LNCaP clone FGC (cell line): ENCODE measurements at regions not wholly inside any gene's neighbourhood (a gene's known extent, or its start where the extent isn't known, plus 50 kb on each side); places are given as distances from the start of the nearest gene placed in this dataset.

Experiments used
- DNase-seq: peaks from one replicate; pipeline ENCODE4 v3.0.0-alpha.2; 2011; ENCODE audit warnings: low read depth
- H3K4me3 ChIP-seq: 2 replicates; pipeline ENCODE4 v1.5.1; 2011; ENCODE audit warnings: mild to moderate bottlenecking, low read depth, low read length, control low read depth
- TF ChIP-seq, protein P1 (sequence below): IDR thresholded peaks from 2 replicates; pipeline ENCODE4 v1.5.1; 2012; ENCODE audit warnings: mild to moderate bottlenecking; ENCODE audit not compliant: control insufficient read depth, insufficient read depth; ENCODE audit errors: extremely low read depth

DNA sequence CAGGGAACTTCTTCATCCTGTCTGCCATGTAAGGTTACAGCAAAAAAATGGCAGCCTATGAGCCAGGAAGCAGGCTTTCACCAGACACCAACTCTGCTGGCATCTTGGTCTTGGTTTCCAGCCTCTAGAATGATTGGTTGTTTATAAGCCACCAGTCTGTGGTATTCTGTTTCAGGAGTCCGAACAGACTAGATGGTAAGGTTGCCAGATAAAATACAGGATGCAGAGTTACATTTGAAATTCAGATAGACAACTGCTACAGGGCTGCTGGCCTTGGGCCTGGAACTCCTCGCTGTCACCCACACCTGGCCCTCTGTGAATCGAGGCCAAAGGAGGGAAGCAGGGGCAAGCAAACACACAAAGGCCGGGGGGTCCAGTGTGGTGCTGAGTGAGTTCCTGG, 478.8 kb upstream of the CCL2 start:
- TF ChIP-seq, protein P1, sequence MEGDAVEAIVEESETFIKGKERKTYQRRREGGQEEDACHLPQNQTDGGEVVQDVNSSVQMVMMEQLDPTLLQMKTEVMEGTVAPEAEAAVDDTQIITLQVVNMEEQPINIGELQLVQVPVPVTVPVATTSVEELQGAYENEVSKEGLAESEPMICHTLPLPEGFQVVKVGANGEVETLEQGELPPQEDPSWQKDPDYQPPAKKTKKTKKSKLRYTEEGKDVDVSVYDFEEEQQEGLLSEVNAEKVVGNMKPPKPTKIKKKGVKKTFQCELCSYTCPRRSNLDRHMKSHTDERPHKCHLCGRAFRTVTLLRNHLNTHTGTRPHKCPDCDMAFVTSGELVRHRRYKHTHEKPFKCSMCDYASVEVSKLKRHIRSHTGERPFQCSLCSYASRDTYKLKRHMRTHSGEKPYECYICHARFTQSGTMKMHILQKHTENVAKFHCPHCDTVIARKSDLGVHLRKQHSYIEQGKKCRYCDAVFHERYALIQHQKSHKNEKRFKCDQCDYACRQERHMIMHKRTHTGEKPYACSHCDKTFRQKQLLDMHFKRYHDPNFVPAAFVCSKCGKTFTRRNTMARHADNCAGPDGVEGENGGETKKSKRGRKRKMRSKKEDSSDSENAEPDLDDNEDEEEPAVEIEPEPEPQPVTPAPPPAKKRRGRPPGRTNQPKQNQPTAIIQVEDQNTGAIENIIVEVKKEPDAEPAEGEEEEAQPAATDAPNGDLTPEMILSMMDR, result no peak
- H3K4me3 ChIP-seq, result no peak overlapping the region
- DNase-seq, result no peak

DNA sequence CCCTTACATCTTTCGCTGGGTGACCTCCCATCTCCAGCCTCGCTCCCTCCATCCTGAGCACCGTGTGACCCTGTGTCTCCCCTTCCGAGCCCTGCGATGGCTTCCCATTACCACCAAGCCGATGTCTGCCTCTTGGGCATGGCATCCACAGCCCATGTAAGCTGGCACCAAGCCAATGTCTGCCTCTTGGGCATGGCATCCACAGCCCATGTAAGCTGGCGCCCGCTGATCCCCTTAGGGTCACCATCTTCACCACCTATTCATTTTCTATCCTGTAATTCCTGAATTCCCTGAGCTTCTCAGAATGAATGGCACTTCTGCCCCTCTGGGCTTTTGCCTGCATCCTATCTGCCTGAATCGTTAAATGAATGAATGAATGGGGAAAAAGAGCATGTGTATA, 478.2 kb upstream of the CCL2 start:
- H3K4me3 ChIP-seq, result no peak overlapping the region
- DNase-seq, result no peak
- TF ChIP-seq, protein P1, result no peak

DNA sequence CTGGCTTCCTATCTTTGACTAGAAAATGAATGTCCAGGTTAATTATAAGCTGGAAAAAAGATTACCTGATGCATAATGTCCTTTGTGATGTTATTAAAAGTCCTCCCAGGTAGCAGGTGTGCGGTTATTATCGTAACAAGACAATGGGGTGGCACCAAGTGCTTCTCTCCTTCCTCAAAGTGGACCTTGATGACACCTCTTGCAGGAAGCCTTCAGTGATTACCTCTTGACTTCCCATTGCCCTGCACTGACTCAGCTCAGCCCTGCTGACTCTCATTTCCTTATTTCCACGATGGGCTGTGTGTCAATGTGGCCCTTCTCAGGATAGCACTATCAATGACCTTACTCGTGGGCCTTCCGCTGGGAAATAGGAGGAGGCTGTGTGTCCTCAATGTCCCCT, 477.4 kb upstream of the CCL2 start:
- no peak overlapping the region for H3K4me3 ChIP-seq
- TF ChIP-seq, protein P1, result no peak
- DNase-seq, result no peak

DNA sequence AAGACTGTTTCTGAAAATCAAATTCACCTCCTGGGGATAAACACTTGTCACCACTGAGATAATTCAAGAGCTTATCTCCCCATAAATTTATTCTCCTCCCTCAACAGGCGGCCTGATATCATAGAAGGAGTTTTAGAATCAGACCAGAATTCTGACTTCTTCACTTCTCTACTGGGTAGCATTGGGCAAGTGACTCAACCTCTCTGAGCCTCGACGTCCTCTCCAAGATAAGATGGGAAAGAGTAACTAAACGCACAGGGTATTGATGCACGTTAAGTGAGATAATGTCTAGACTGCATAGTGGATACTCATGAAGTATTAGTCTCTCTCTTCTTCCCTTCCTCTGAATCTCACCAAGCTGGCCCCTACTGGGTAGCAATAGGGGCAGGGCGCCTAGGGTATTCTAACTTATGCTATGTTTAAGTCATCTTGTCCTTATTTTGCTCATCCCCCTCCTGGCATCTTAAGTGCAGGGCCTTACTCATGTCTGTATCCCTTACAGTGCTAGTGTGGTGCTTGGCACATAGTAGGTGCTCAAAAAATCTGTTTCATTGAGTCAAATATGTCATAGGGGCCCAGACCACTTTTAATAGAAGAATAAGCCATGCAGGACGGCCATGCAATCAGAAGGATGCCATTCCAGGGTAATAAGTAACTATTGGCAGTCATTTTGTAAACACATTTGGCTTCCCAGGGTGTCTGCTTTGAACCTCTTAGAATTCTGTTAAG, 476.4 kb upstream of the CCL2 start:
- TF ChIP-seq, protein P1, result no peak

DNA sequence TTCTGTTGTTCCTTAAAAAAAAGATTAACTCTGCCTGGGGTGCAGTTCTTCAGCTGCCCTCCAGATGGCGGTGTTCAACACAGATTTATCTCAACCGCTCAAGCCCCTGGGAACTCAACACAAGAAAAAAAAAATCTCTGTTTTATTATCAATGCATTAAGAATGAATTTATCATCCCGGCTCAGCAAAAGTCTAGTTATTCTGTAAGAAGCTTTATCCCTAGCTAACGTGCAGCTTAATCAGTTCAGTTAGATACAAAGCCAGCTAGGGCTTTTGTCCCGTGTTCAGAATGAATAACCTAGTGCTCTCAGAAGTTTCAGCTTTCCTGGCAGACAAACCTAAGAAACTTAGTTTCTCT, 475.9 kb upstream of the CCL2 start:
- TF ChIP-seq, protein P1, result peak; percentile 86
- peak; percentile 30 for DNase-seq
- H3K4me3 ChIP-seq, result no peak overlapping the region

More for the DNA sequence above, 476.4 kb upstream of the CCL2 start:
- no peak for DNase-seq
- no peak overlapping the region for H3K4me3 ChIP-seq

DNA sequence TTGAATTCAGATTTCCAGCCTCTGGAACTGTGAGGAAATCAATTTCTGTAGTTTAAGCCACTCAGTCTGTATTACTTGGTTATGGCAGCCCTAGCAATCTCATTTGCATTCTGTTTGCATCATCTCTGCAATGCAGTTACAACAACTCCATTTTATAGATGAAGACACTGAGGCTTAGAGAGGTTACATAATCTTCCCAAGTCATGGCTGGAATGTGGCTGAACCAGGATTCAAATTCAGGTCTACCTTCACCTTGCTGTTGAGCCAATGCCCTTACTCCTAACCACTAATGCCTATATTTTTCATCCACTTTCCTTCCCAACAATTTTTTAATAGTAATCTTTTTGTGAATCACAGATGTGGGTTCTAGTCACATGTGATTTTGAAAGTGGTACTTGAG, 469.8 kb upstream of the CCL2 start:
- no peak overlapping the region for H3K4me3 ChIP-seq
- TF ChIP-seq, protein P1, result no peak
- DNase-seq, result no peak

DNA sequence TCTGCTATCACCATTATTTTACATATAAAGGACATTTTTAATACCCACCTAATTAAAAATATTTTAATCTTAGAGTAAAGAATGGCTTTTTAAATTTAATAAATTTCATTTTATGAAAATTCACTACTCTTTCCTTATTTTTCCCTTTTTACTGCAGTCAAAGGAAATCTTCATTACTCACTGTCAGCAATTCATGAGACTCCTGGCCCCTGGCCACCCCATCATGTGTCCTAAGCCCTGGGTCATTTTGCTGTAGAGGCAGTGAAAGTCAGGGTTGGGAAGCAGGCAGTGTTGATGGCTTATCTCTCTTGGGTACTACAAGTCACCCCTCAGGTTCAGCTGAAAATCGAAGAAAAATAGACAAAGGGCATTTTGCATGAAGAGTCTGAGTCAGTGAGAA, 468.6 kb upstream of the CCL2 start:
- H3K4me3 ChIP-seq, result no peak overlapping the region
- DNase-seq, result no peak
- TF ChIP-seq, protein P1, result no peak
